H1 (cell line): ENCODE measurements at regions not wholly inside any gene's neighbourhood (a gene's known extent, or its start where the extent isn't known, plus 50 kb on each side); places are given as distances from the start of the nearest gene placed in this dataset.

Experiments used
- CTCF ChIA-PET: fragments of 300-600 bp; sonication (Branson Sonifier 250); formaldehyde crosslinking; loops from one replicate; lab custom pipeline; 2021; ENCODE audit not compliant: partially characterized antibody; lab: Charles Lee
- POLR2A ChIA-PET: fragments of 300-600 bp; sonication (Branson Sonifier 250); formaldehyde crosslinking; loops from one replicate; lab custom pipeline; 2021; ENCODE audit warnings: inconsistent platforms; ENCODE audit not compliant: partially characterized antibody; lab: Charles Lee
- DNase-seq, 2 experiments: peaks; one replicate each; pipeline versions ENCODE4 v3.0.0 to v3.0.0-alpha.2; 2010 to 2022; ENCODE audit warnings: low spot score in 2 of 2, low read depth in 1 of 2, mixed read lengths in 1 of 2
- FAIRE-seq: peaks from 2 replicates; lab custom pipeline; 2011; peaks lifted over from hg19 to GRCh38; lab: Jason Lieb, UNC
- H2AFZ ChIP-seq: 2 replicates; pipeline ENCODE4 v1.8.1; 2012; ENCODE audit warnings: low read length, inconsistent platforms
- H2AK5ac ChIP-seq: 2 replicates; pipeline ENCODE4 v1.6.1; 2013; ENCODE audit warnings: low read depth, low read length
- H2BK120ac ChIP-seq: replicated peaks from 2 replicates; pipeline ENCODE3; 2013; ENCODE audit warnings: low read depth, low read length, inconsistent platforms
- H2BK12ac ChIP-seq: 2 replicates; pipeline ENCODE4 v1.6.1; 2013; ENCODE audit warnings: low read depth, low read length
- H2BK15ac ChIP-seq: 2 replicates; pipeline ENCODE4 v1.6.1; 2013; ENCODE audit warnings: low read length
- H2BK20ac ChIP-seq: 2 replicates; pipeline ENCODE4 v1.6.1; 2013; ENCODE audit warnings: low read length
- H2BK5ac ChIP-seq: 2 replicates; pipeline ENCODE4 v1.6.1; 2013; ENCODE audit warnings: low read depth, low read length
- H3K14ac ChIP-seq: 2 replicates; pipeline ENCODE4 v1.6.1; 2013; ENCODE audit warnings: inconsistent platforms; ENCODE audit not compliant: insufficient read length
- H3K18ac ChIP-seq: 2 replicates; pipeline ENCODE4 v1.6.1; 2013; ENCODE audit warnings: low read length; ENCODE audit errors: extremely low read depth
- H3K23ac ChIP-seq: 2 replicates; pipeline ENCODE4 v1.6.1; 2013; ENCODE audit warnings: inconsistent platforms; ENCODE audit not compliant: insufficient read length
- H3K23me2 ChIP-seq: 2 replicates; pipeline ENCODE4 v1.6.1; 2013; ENCODE audit warnings: low read depth, low read length
- H3K27ac ChIP-seq: 2 replicates; pipeline ENCODE4 v1.6.1; 2011; ENCODE audit warnings: low read depth, low read length, inconsistent platforms
- H3K27me3 ChIP-seq, 4 experiments: replicated peaks in 1 of 4; 1 replicate in 1 of 4; 2 replicates in 3 of 4; pipeline versions ENCODE4 v1.6.1 to v1.8.1; 2011 to 2013; ENCODE audit warnings: low read length in 3 of 4, mild to moderate bottlenecking in 3 of 4, inconsistent platforms in 2 of 4, mixed read lengths in 2 of 4, moderate library complexity in 1 of 4; ENCODE audit not compliant: control insufficient read depth in 3 of 4, insufficient read depth in 3 of 4; ENCODE audit errors: extremely low read depth in 1 of 4
- H3K36me3 ChIP-seq, 4 experiments: 2 replicates each; pipeline versions ENCODE4 v1.6.1 to v1.8.1; 2011 to 2013; ENCODE audit warnings: mild to moderate bottlenecking in 4 of 4, low read length in 3 of 4, moderate library complexity in 2 of 4, control low read depth in 1 of 4, inconsistent platforms in 1 of 4; ENCODE audit not compliant: insufficient read depth in 4 of 4, control insufficient read depth in 2 of 4
- H3K4ac ChIP-seq: replicated peaks from 2 replicates; pipeline ENCODE3; 2013; ENCODE audit warnings: low read length, low read depth, mixed read lengths, inconsistent platforms; ENCODE audit not compliant: insufficient read length
- H3K4me1 ChIP-seq, 4 experiments: replicated peaks in 1 of 4; 1 replicate in 1 of 4; 2 replicates in 3 of 4; pipeline versions ENCODE4 v1.6.1 to v1.8.1; 2011 to 2013; ENCODE audit warnings: low read length in 3 of 4, inconsistent platforms in 2 of 4, mixed read lengths in 1 of 4; ENCODE audit not compliant: insufficient read depth in 4 of 4, control insufficient read depth in 3 of 4
- H3K4me2 ChIP-seq, 2 experiments: 2 replicates each; pipeline versions ENCODE4 v1.6.1 to v1.8.1; 2011 to 2013; ENCODE audit warnings: low read depth in 2 of 2, low read length in 2 of 2, control low read depth in 1 of 2, inconsistent platforms in 1 of 2, mild to moderate bottlenecking in 1 of 2; ENCODE audit not compliant: insufficient read depth in 1 of 2
- H3K4me3 ChIP-seq, 4 experiments: fragments of 200-600, 300-600 bp in 1 of 4; sonication (generic), shearing (Covaris generic), sonication (Bioruptor Twin) in 1 of 4; 2 replicates each; pipeline versions ENCODE4 v1.5.1 to v1.8.1; 2011 to 2016; ENCODE audit warnings: low read length in 4 of 4, low read depth in 3 of 4, control low read depth in 2 of 4, inconsistent platforms in 2 of 4, mild to moderate bottlenecking in 2 of 4, mixed read lengths in 1 of 4, moderate library complexity in 1 of 4; ENCODE audit not compliant: insufficient read depth in 2 of 4; ENCODE audit errors: extremely low read depth in 1 of 4
- H3K56ac ChIP-seq: replicated peaks from 2 replicates; pipeline ENCODE3; 2013; ENCODE audit warnings: low read depth, mild to moderate bottlenecking, mixed read lengths, low read length, inconsistent platforms; ENCODE audit not compliant: insufficient read length
- H3K79me1 ChIP-seq: 2 replicates; pipeline ENCODE4 v1.6.1; 2013; ENCODE audit warnings: low read depth, low read length, control low read depth
- H3K79me2 ChIP-seq, 2 experiments: 2 replicates each; pipeline versions ENCODE4 v1.6.1 to v1.8.1; 2012 to 2013; ENCODE audit warnings: low read length in 2 of 2, mild to moderate bottlenecking in 2 of 2, inconsistent platforms in 1 of 2; ENCODE audit not compliant: insufficient read depth in 2 of 2, control insufficient read depth in 1 of 2
- H3K9ac ChIP-seq, 4 experiments: replicated peaks in 1 of 4; 1 replicate in 1 of 4; 2 replicates in 3 of 4; pipeline versions ENCODE4 v1.6.1 to v1.8.1; 2011 to 2013; ENCODE audit warnings: low read depth in 3 of 4, low read length in 3 of 4, control low read depth in 2 of 4, mild to moderate bottlenecking in 2 of 4, moderate library complexity in 2 of 4, inconsistent platforms in 1 of 4; ENCODE audit errors: extremely low read depth in 1 of 4
- H3K9me3 ChIP-seq, 2 experiments: 2 replicates each; pipeline versions ENCODE4 v1.6.1 to v1.8.1; 2012 to 2013; ENCODE audit warnings: mild to moderate bottlenecking in 2 of 2, moderate library complexity in 2 of 2, control low read depth in 1 of 2, inconsistent platforms in 1 of 2, low read depth in 1 of 2, low read length in 1 of 2, mixed read lengths in 1 of 2; ENCODE audit not compliant: insufficient read depth in 2 of 2
- H4K20me1 ChIP-seq, 2 experiments: replicated peaks in 1 of 2; 2 replicates each; pipeline versions ENCODE3 to v1.8.1; 2011 to 2013; ENCODE audit warnings: inconsistent platforms in 2 of 2, low read length in 2 of 2, mild to moderate bottlenecking in 1 of 2; ENCODE audit not compliant: insufficient read depth in 2 of 2, control insufficient read depth in 1 of 2
- H4K5ac ChIP-seq: 2 replicates; pipeline ENCODE4 v1.6.1; 2013; ENCODE audit warnings: low read length, low read depth, mixed read lengths, inconsistent platforms; ENCODE audit not compliant: insufficient read length
- H4K8ac ChIP-seq: 2 replicates; pipeline ENCODE4 v1.8.0; 2013; ENCODE audit warnings: mild to moderate bottlenecking, moderate library complexity, low read length, inconsistent platforms; ENCODE audit not compliant: insufficient read depth; ENCODE audit errors: extremely low read depth
- H4K91ac ChIP-seq: replicated peaks from 2 replicates; pipeline ENCODE3; 2013; ENCODE audit warnings: low read length, mixed read lengths, inconsistent platforms; ENCODE audit not compliant: insufficient read length
- CBX5 ChIP-seq: fragments of 300-800, 300-1000 bp; sonication (generic); IDR thresholded peaks from 2 replicates; pipeline ENCODE4 v1.7.1; 2016; ENCODE audit warnings: antibody characterized with exemption, low read length, low read depth
- CREB1 ChIP-seq: IDR thresholded peaks from 2 replicates; pipeline ENCODE4 v1.6.1; 2012; ENCODE audit warnings: inconsistent platforms
- EGR1 ChIP-seq: IDR thresholded peaks from 2 replicates; pipeline ENCODE4 v1.6.1; 2011; ENCODE audit warnings: low read depth, low read length, borderline replicate concordance
- EZH2 ChIP-seq: fragments of 200-600 bp; sonication (generic); IDR thresholded peaks from 2 replicates; pipeline ENCODE4 v1.7.1; 2012; ENCODE audit warnings: low read depth, mild to moderate bottlenecking, moderate library complexity, low read length, inconsistent platforms; ENCODE audit not compliant: severe bottlenecking
- GTF2F1 ChIP-seq: IDR thresholded peaks from 2 replicates; pipeline ENCODE4 v1.6.1; 2012; ENCODE audit warnings: low read depth, low read length, improper control_type of control experiment, borderline replicate concordance
- HDAC6 ChIP-seq: IDR thresholded peaks from one replicate; pipeline ENCODE4 v1.7.1; 2012; ENCODE audit warnings: low read depth, mild to moderate bottlenecking, inconsistent platforms, low read length, moderate library complexity
- JUN ChIP-seq: IDR thresholded peaks from 2 replicates; pipeline ENCODE4 v1.6.1; 2011; ENCODE audit warnings: low read depth, mild to moderate bottlenecking, improper control_type of control experiment, low read length
- JUND ChIP-seq: IDR thresholded peaks from 2 replicates; pipeline ENCODE4 v1.6.1; 2011; ENCODE audit warnings: mild to moderate bottlenecking, improper control_type of control experiment, low read length
- KDM4A ChIP-seq: IDR thresholded peaks from one replicate; pipeline ENCODE4 v1.7.1; 2012; ENCODE audit warnings: low read depth, mild to moderate bottlenecking, moderate library complexity, low read length, inconsistent platforms; ENCODE audit not compliant: severe bottlenecking
- KDM5A ChIP-seq: fragments of 200-600 bp; IDR thresholded peaks from 2 replicates; pipeline ENCODE4 v1.7.1; 2012; ENCODE audit warnings: mild to moderate bottlenecking, low read length, inconsistent platforms, mixed read lengths
- NANOG ChIP-seq: IDR thresholded peaks from 2 replicates; pipeline ENCODE4 v1.6.1; 2011; ENCODE audit warnings: low read length, low read depth, mild to moderate bottlenecking, inconsistent platforms; ENCODE audit not compliant: insufficient read depth, poor library complexity, severe bottlenecking
- RBBP5 ChIP-seq: IDR thresholded peaks from 2 replicates; pipeline ENCODE4 v1.7.1; 2012; ENCODE audit warnings: low read depth, mild to moderate bottlenecking, inconsistent platforms, low read length, moderate library complexity, borderline replicate concordance
- TAF7 ChIP-seq: optimal IDR thresholded peaks from 2 replicates; pipeline ENCODE3; 2011; ENCODE audit warnings: low read depth, mild to moderate bottlenecking, inconsistent platforms, low read length, moderate library complexity, borderline replicate concordance
- TEAD4 ChIP-seq: IDR thresholded peaks from 2 replicates; pipeline ENCODE4 v1.6.1; 2012; ENCODE audit warnings: low read depth, low read length, inconsistent platforms, mixed read lengths
- WGBS, 2 experiments: shearing (Covaris generic) in 1 of 2; methylation state at CpG; one replicate each; pipeline versions ENCODE4 v1.1.6 to v1.1.7; 2013 to 2015; ENCODE audit warnings: low lambda C conversion rate in 2 of 2, mixed read lengths in 2 of 2, inconsistent platforms in 1 of 2, low coverage in 1 of 2, missing lambda C conversion rate in 1 of 2; ENCODE audit not compliant: insufficient replicate concordance in 2 of 2, insufficient coverage in 1 of 2, insufficient read length in 1 of 2; ENCODE audit errors: extremely low coverage in 1 of 2, missing lambda C conversion rate in 1 of 2; 5-methylcytosine and 5-hydroxymethylcytosine counted together

DNA sequence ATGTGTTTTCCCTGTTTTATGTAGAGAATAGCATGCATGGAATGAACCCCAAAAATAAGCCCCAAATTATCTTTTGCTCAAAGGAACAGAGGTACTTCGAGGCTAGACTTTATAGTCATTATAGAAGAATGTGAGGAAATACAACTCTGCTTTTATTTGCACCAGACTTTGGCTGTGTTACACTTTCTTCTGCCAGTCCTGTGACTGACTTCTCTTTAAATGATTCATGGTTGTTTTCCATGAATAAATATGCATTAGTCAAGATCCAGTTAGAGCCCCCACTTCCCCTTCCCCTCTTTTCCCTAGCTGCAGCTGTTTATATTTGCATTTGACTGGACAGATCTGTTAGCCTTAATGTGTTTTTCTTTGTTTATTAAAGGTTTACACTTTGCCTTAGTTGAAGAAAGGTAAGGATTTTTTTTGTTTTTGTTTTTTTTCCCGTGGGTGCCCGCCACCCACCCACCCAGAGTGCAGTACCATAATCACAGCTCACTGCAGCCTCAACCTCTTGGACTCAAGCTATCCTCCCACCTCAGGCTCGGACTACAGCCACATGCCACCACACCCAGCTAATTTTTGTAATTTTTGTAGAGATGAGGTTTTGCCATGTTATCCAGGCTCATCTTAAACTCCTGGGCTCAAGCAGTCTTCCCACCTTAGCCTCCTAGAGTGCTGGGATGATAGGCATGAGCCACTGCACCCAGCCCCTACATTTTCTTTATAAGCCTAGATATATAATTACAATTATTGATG, 152.6 kb downstream of the CYB561 start:
- H4K91ac ChIP-seq: no peak overlapping the region
- no peak overlapping the region for H2BK15ac ChIP-seq
- no peak overlapping the region for H2BK5ac ChIP-seq
- H3K56ac ChIP-seq: no peak overlapping the region
- H3K79me2 ChIP-seq: no peaks in the 10 kb centered on the region
- H2AK5ac ChIP-seq: no peak overlapping the region
- H3K27me3 ChIP-seq: no peaks in the 10 kb centered on the region
- H3K23ac ChIP-seq: no peak overlapping the region
- no peak overlapping the region for H4K8ac ChIP-seq
- H3K23me2 ChIP-seq: no peaks in the 10 kb centered on the region
- H3K79me1 ChIP-seq: no peaks in the 10 kb centered on the region
- ChIA-PET CTCF (no interaction called here), POLR2A (no interaction called here)
- WGBS, 2 experiments: 88% methylated on average over 4 of the region's 4 CpGs; no CpG with 5 or more reads in 1 of the 2 experiments
- H2BK120ac ChIP-seq: no peak overlapping the region
- no peak overlapping the region for H4K5ac ChIP-seq
- no peak overlapping the region for H3K27ac ChIP-seq
- FAIRE-seq: no peak
- no peak overlapping the region for H2BK12ac ChIP-seq
- no peak for DNase-seq
- H3K4me3 ChIP-seq: no peak overlapping the region
- H3K4me2 ChIP-seq: no peak overlapping the region
- H2BK20ac ChIP-seq: no peak overlapping the region
- H3K9ac ChIP-seq: no peak overlapping the region
- H4K20me1 ChIP-seq: no peaks in the 10 kb centered on the region
- no peak overlapping the region for H3K18ac ChIP-seq
- H3K9me3 ChIP-seq: peaks cover 3 to 4% of the 10 kb centered on the region in 2 experiments; a peak in 1 of 4 replicates
- peaks cover 0 to 6% (median 0%) of the 10 kb centered on the region in 4 experiments; a peak in 1 of 7 replicates for H3K4me1 ChIP-seq
- no peak overlapping the region for H3K14ac ChIP-seq
- no peak overlapping the region for H3K4ac ChIP-seq
- H2AFZ ChIP-seq: no peak overlapping the region
- H3K36me3 ChIP-seq: no peaks in the 10 kb centered on the region
- TF ChIP-seq HDAC6 (no peak), KDM4A (no peak), TEAD4 (no peak), GTF2F1 (no peak), EZH2 (no peak), KDM5A (no peak), CBX5 (no peak), EGR1 (no peak), TAF7 (no peak), CREB1 (no peak), JUND (no peak), RBBP5 (no peak), JUN (no peak), NANOG (no peak)
